ENCODE measurements at regions not wholly inside any gene's neighbourhood (a gene's known extent, or its start where the extent isn't known, plus 50 kb on each side); places are given as distances from the start of the nearest gene placed in this dataset.

DNA sequence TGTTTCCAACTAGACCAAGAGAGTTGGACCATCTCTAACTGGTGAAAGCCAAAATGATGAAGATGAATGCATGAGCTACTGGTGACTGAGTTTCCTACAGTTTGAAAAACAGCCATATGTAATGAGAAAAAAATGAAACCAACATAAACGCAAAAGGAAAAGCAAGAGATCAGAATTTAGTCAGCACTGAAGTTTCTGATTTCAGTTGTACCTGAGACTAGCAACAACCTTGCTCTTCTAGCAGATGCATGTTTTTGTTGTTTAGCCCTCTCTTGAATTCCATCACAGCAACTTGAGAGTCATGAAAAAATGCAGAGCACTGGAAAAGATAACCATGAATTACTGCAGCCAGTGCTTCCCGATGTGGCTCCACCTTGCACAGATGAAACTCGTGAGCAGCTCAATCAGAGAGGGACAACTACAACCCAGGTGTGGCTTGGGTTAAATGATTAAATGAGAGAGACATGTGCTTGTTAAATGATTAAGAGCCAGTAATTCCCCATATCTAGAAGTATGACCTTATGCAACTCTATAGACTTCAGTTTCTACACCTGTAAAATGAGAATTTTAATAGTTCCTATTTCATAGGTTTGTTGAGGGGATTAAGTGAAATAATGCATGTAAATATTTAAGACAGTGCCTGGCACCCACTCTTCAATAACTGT, 104.8 kb downstream of the ELOVL4 start:
- TF ChIP-seq, protein P1, sequence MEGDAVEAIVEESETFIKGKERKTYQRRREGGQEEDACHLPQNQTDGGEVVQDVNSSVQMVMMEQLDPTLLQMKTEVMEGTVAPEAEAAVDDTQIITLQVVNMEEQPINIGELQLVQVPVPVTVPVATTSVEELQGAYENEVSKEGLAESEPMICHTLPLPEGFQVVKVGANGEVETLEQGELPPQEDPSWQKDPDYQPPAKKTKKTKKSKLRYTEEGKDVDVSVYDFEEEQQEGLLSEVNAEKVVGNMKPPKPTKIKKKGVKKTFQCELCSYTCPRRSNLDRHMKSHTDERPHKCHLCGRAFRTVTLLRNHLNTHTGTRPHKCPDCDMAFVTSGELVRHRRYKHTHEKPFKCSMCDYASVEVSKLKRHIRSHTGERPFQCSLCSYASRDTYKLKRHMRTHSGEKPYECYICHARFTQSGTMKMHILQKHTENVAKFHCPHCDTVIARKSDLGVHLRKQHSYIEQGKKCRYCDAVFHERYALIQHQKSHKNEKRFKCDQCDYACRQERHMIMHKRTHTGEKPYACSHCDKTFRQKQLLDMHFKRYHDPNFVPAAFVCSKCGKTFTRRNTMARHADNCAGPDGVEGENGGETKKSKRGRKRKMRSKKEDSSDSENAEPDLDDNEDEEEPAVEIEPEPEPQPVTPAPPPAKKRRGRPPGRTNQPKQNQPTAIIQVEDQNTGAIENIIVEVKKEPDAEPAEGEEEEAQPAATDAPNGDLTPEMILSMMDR (conservative IDR thresholded peaks at IDR 0.05) = no peak
- H3K27ac ChIP-seq = no peak overlapping the region

DNA sequence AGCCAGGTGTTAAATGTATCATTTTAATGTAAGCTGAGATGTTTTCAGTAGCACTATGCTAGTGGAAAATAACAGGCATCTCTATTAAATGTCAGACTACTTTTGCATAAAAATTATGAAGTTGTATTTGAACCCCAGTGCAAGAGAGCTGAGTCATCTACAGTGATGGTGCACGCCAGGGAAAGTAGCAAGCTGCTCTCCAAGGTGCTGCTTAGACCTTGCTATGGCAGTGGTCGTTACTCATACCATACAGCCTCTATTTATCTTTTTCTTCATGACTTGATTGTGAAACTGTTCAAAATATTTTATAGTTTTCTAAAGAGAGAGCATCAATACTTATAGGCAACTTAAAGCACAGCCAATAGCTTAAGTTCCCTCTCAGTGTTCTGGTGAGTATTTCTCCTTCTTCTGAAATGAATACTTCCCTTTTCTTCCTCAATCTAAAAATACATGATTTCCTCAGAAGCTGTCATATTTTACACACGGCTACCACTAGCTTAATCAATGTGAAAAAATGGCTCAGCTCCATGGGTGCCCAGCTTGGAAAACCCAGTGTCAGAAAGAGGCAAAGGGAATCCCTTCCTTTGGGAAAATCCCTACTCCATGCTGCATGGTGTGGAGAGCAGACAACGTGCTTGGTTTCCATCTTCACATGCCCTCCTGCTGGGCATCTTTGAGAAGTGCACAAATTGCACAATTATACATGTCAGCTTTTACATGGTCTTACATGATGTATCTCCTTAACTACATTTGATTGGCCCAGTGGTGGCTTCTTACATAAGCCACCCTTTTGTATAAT, 105.6 kb downstream of the ELOVL4 start:
- no peak overlapping the region for H3K27ac ChIP-seq
- TF ChIP-seq, protein P1 (conservative IDR thresholded peaks at IDR 0.05) = no peak; the same call in 1 of the 2 replicates

DNA sequence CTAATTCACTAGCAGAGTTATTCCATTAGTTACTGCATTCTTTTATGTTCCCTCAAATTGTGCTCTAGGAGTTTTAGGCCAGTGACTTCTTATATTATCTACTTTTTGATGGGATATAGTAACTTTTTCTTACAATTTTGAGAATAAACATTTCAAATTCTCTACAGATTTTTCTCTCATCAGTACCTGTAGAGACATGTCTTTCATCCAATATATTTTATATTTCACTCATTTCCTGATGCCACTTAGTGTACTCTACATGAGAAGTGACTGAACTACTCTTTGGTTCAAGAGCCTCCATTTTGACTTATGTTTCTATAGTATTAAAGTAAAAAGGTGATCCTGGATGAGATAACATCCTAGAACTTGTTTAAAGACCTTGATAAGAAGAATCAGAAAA, 108.5 kb downstream of the ELOVL4 start:
- no peak overlapping the region for H3K27ac ChIP-seq
- TF ChIP-seq, protein P1 (conservative IDR thresholded peaks at IDR 0.05) = no peak

DNA sequence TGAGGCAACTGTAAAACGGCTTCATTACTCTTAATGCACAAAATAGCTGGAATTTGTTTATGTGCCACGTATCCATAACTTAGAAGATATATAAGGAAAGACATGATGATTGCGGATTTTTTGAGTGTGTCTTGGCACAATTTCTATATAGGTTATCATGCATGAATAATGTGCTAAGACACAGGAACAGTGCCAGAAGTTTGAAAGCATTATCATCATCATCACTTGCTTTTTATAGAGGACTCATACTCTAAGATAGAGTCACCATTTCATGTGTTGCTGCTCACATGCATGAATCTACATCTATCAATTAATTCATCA, 113.4 kb downstream of the ELOVL4 start:
- H3K27ac ChIP-seq = no peak overlapping the region
- TF ChIP-seq, protein P1 (conservative IDR thresholded peaks at IDR 0.05) = no peak

DNA sequence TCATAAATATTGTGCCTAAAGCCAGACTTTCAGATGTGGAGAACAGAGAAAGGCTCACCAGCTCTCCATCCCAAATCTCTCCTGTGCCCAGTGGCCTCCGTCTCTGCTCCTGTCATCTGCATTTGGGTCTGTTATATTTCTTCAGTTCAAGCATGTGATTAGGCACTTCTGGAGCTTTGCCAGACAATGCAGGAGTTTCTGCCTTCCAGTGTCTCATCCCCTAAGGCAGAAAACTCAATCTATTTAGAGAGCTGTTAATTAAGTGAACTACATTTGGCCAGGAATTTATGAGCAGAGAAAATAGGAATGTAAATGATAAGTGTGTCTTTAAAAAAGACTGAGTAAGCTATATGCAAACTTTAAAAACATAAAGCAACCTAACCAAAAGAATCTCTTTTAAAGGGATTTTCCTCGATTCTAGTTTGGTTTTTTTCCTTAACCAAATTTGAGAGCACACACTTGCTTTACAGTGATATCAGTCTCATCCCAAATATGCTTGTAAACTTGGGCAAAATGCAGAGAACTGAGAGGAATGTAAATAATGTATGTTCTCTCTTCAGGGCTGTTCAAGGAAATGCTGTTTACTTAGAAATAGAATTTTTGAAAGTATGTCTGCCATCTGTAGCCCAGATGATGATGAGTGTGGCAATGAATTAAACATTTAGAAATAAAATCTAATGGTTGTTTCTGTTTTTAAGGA, 113.9 kb downstream of the ELOVL4 start:
- TF ChIP-seq, protein P1 (conservative IDR thresholded peaks at IDR 0.05) = no peak
- H3K27ac ChIP-seq = no peak overlapping the region

DNA sequence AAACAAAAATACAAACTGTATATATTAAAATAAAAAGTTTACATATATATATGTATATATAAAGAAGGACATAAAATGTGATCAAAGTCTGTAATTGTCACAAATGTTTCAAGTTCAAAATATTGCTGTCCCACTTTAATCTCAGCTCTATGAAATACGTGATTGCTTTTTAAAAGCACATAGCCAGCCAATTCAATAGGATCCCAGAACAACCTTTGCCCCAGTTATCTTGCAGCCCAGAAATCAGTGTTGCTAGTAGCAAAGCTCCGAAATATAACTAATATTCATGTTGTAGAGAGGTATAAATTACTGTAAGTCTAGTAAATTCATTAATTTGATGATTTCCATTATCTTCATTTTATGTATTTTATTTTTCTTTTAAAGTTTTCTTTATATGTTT, 114.6 kb downstream of the ELOVL4 start:
- H3K27ac ChIP-seq = no peak overlapping the region
- TF ChIP-seq, protein P1 (conservative IDR thresholded peaks at IDR 0.05) = no peak

DNA sequence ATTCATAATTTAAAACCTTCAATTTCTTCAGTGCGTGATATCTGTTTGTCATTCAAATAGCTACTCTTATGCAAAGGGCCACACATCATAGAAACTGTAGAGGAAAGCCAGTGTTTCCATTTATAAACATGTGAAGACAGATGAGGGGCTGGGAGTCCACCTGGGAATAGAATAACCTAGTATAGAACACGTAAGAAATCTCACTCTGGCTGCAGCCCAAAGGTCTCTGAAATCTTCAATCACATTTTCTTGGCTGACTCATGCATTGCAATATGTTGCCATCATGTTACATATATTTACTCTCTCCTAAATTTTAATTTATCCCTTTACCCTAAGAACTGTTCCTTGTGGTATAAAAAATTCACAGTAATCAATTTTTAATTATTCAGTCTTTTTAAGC, 123.2 kb downstream of the ELOVL4 start:
- no peak overlapping the region for H3K27ac ChIP-seq
- TF ChIP-seq, protein P1 (conservative IDR thresholded peaks at IDR 0.05) = no peak
